Glutamatergic neuron (in vitro differentiated cells): ENCODE measurements at regions not wholly inside any gene's neighbourhood (a gene's known extent, or its start where the extent isn't known, plus 50 kb on each side); places are given as distances from the start of the nearest gene placed in this dataset.

Source experiments
- DNase-seq: peaks from one replicate; pipeline ENCODE4 v3.0.0; 2022
- H3K27ac Mint-ChIP-seq: one replicate; pipeline ENCODE4 v1.8.0; 2020; ENCODE audit warnings: mild to moderate bottlenecking, mixed read lengths, inconsistent platforms; ENCODE audit not compliant: unreplicated experiment
- H3K27me3 Mint-ChIP-seq: one replicate; pipeline ENCODE4 v1.8.0; 2020; ENCODE audit warnings: mild to moderate bottlenecking, moderate library complexity, mixed read lengths, inconsistent platforms; ENCODE audit not compliant: unreplicated experiment
- H3K36me3 Mint-ChIP-seq: one replicate; pipeline ENCODE4 v1.8.0; 2020; ENCODE audit warnings: mild to moderate bottlenecking, mixed read lengths, inconsistent platforms; ENCODE audit not compliant: unreplicated experiment
- H3K4me1 Mint-ChIP-seq: one replicate; pipeline ENCODE4 v1.8.0; 2020; ENCODE audit warnings: mild to moderate bottlenecking, low read depth, mixed read lengths, inconsistent platforms; ENCODE audit not compliant: unreplicated experiment
- H3K4me3 Mint-ChIP-seq: one replicate; pipeline ENCODE4 v1.8.0; 2020; ENCODE audit warnings: mild to moderate bottlenecking, mixed read lengths, inconsistent platforms; ENCODE audit not compliant: unreplicated experiment
- H3K9me3 Mint-ChIP-seq: one replicate; pipeline ENCODE4 v1.8.0; 2020; ENCODE audit warnings: mild to moderate bottlenecking, moderate library complexity, mixed read lengths, inconsistent platforms; ENCODE audit not compliant: unreplicated experiment
- CTCF ChIP-seq: fragments of 200-600 bp; sonication (generic); IDR thresholded peaks from one replicate; pipeline ENCODE4 v1.5.0; 2021; ENCODE audit not compliant: partially characterized antibody, unreplicated experiment

DNA sequence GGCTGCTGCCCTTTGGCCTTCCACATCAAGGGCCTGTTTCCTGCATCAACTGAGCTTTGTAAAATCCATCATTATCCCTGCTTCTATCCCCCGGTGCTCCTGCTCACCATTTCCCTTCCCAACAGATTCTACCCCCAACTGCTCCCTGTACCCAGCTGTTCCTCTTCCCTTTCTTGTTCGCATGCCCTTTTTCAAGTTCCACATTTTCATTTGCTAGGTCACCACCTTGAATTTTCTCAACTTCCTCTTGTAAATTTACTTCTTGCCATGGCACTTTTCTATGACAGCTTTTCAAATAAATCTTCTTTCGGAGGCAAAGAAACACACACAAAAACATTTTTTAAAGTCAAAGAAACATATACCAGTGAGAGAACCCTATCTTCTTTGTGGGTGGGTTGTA lies 330.5 kb upstream of the ADGRL2 start:
- Mint-ChIP-seq H3K36me3 (no peaks in the 10 kb centered on the region), H3K9me3 (no peaks in the 10 kb centered on the region), H3K27ac (no peak overlapping the region), H3K4me3 (no peak overlapping the region), H3K27me3 (no peaks in the 10 kb centered on the region), H3K4me1 (peaks cover 3% of the 10 kb centered on the region)
- TF ChIP-seq CTCF = no peak
- no peak for DNase-seq

DNA sequence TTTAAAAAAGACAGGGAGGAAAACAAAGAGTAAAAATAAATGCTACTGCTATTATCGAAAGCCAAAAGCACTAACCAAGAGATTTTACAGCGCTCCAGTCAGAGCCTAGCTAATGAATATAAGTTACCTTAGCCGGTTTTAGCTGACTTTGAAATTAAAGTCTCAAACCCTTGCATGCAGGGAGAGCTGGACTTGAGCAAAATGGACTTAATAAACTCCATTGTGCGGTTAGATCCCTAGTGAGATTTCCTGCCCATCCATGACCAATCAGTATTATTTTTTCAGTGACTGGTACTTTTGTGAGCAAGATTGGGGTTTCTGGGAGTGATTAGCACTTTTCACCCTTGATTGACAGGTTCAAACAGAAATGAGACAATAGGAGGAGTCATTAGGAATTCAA lies 333.4 kb upstream of the ADGRL2 start:
- Mint-ChIP-seq H3K27ac (no peak overlapping the region), H3K4me1 (peaks cover 10% of the 10 kb centered on the region)
- DNase-seq = no peak

GRCh38 chr1:81466961-81467360 lies 333.8 kb upstream of the ADGRL2 start:
- TF ChIP-seq CTCF = no peak
- Mint-ChIP-seq H3K4me3 (no peak overlapping the region), H3K27ac (no peak overlapping the region), H3K27me3 (no peaks in the 10 kb centered on the region), H3K36me3 (no peaks in the 10 kb centered on the region), H3K9me3 (no peaks in the 10 kb centered on the region), H3K4me1 (peaks cover 10% of the 10 kb centered on the region)
- no peak for DNase-seq

More for the DNA sequence above, 333.4 kb upstream of the ADGRL2 start:
- H3K36me3 Mint-ChIP-seq = no peaks in the 10 kb centered on the region
- TF ChIP-seq CTCF = no peak
- H3K27me3 Mint-ChIP-seq = no peaks in the 10 kb centered on the region
- H3K4me3 Mint-ChIP-seq = no peak overlapping the region
- H3K9me3 Mint-ChIP-seq = no peaks in the 10 kb centered on the region

GRCh38 chr1:81463936-81464837 lies 336.5 kb upstream of the ADGRL2 start:
- H3K9me3 Mint-ChIP-seq = no peaks in the 10 kb centered on the region
- H3K27me3 Mint-ChIP-seq = no peaks in the 10 kb centered on the region
- no peak overlapping the region for H3K27ac Mint-ChIP-seq
- H3K4me3 Mint-ChIP-seq = no peak overlapping the region
- DNase-seq = no peak
- TF ChIP-seq CTCF = no peak
- H3K36me3 Mint-ChIP-seq = no peaks in the 10 kb centered on the region
- H3K4me1 Mint-ChIP-seq = peaks cover 10% of the 10 kb centered on the region

GRCh38 chr1:81459043-81459442 lies 341.7 kb upstream of the ADGRL2 start:
- H3K27me3 Mint-ChIP-seq = no peaks in the 10 kb centered on the region
- H3K9me3 Mint-ChIP-seq = no peaks in the 10 kb centered on the region
- DNase-seq = no peak
- no peak for TF ChIP-seq CTCF
- H3K27ac Mint-ChIP-seq = no peak overlapping the region
- H3K4me3 Mint-ChIP-seq = no peak overlapping the region
- no peaks in the 10 kb centered on the region for H3K36me3 Mint-ChIP-seq
- peaks cover 3% of the 10 kb centered on the region for H3K4me1 Mint-ChIP-seq
